ENCODE measurements at regions not wholly inside any gene's neighbourhood (a gene's known extent, or its start where the extent isn't known, plus 50 kb on each side); places are given as distances from the start of the nearest gene placed in this dataset.

DNA sequence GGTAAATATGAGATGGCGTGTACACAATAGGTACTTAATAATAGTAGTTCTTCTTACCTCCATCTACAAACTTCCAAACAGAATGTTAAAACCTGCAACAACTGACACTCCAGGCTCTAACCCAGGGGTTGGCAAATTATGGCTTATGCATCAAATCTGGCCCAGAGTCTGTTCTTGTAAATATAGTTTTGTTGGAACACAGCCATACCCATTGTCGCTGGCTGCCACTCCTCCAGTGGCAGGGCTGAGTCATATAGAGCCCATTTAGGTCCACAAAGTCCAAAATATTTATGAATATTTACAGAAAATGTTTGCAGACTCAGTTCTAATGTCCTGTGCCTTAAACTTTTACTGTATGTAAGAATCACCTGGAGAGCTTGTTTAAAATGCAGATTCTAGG is 69.9 kb upstream of the BTBD3 start:
- TF ChIP-seq, protein P1, sequence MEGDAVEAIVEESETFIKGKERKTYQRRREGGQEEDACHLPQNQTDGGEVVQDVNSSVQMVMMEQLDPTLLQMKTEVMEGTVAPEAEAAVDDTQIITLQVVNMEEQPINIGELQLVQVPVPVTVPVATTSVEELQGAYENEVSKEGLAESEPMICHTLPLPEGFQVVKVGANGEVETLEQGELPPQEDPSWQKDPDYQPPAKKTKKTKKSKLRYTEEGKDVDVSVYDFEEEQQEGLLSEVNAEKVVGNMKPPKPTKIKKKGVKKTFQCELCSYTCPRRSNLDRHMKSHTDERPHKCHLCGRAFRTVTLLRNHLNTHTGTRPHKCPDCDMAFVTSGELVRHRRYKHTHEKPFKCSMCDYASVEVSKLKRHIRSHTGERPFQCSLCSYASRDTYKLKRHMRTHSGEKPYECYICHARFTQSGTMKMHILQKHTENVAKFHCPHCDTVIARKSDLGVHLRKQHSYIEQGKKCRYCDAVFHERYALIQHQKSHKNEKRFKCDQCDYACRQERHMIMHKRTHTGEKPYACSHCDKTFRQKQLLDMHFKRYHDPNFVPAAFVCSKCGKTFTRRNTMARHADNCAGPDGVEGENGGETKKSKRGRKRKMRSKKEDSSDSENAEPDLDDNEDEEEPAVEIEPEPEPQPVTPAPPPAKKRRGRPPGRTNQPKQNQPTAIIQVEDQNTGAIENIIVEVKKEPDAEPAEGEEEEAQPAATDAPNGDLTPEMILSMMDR (IDR thresholded peaks at IDR 0.05 in 2 of 3, conservative IDR thresholded peaks at IDR 0.05 in 1 of 3; ENCODE audit: borderline replicate concordance in 1 of 3, insufficient read depth in 1 of 3, low read depth in 2 of 3, low read length in 2 of 3) = no peak
- TF ChIP-seq ZNF274 (IDR thresholded peaks at IDR 0.05; ENCODE audit: low read depth, low read length) (no peak), EZH2phosphoT487 (IDR thresholded peaks at IDR 0.05; ENCODE audit: borderline replicate concordance) (no peak), YY1 (IDR thresholded peaks at IDR 0.05; ENCODE audit: extremely low read depth, insufficient replicate concordance, low read depth, low read length) (no peak), ZFX (IDR thresholded peaks at IDR 0.05) (no peak), POLR2A (IDR thresholded peaks at IDR 0.05; ENCODE audit: borderline replicate concordance, extremely low read depth, insufficient read depth, insufficient read length) (no peak), ATF3 (IDR thresholded peaks at IDR 0.05) (no peak), ELF1 (IDR thresholded peaks at IDR 0.05; ENCODE audit: borderline replicate concordance, low read depth) (no peak), SP1 (IDR thresholded peaks at IDR 0.05; ENCODE audit: low read depth) (no peak), MAX (IDR thresholded peaks at IDR 0.05) (no peak)
